DMS153 (cell line): ENCODE measurements at regions not wholly inside any gene's neighbourhood (a gene's known extent, or its start where the extent isn't known, plus 50 kb on each side); places are given as distances from the start of the nearest gene placed in this dataset.

Experiments used
- DNase-seq: peaks from one replicate; lab custom pipeline; 2025; lab: John Stamatoyannopoulos, UW

DNA sequence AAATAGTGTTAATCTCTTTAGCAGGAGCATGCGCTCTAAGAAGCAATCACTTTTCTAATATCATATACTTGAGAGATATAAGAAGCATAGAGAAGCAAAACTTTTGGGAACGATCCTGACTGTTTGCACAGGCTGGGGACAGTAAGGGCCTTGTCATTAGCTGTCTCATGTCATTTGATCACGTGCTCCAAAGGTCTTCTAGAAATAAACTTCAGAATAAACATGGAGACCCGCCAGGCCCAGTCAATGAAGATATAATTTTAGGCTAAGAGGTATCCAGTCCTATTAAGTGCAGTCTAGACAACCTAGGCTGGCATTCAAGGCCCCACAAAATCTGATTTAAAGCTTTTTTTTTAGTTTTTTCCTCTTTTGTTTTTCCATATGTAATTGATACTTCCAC lies 111.0 kb upstream of the APC start:
- no peak for DNase-seq

GRCh38 chr5:112628214-112628980 lies 109.3 kb upstream of the APC start:
- DNase-seq = peak; percentile 1

DNA sequence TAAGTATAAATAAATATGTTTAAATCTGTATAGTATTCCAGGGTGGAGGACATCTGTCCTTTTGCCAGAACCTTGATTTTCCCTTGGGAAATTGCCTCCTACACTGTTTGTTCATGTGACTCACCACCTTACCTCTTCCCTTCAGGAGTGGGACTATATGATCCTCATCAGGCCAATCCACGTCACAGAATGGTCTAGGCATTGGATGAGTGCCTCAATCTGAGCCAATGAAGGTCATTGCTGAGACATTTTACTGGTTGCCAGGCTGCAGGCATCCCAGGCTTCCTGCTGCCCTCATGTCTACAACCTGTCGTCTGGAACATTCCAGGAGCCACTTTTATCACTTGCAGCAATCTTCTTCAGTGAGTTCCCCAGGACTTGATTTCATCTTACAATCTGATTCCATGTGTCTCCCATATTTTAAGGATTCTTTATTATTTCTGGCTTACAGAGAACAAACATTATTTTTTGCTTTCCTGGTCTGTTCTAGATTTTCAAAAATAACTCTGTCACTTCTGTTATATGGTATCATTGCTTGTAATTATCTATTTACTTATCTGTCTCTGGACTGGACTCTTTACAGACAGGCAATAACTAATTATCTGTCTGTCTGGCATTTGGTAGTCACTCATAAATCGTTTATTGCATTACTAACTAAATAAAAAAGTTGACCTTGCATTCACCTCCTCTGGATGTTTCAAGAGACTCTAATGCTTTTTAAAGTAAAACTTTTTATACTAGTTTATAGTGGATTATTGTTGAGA lies 107.3 kb upstream of the APC start:
- DNase-seq = no peak

DNA sequence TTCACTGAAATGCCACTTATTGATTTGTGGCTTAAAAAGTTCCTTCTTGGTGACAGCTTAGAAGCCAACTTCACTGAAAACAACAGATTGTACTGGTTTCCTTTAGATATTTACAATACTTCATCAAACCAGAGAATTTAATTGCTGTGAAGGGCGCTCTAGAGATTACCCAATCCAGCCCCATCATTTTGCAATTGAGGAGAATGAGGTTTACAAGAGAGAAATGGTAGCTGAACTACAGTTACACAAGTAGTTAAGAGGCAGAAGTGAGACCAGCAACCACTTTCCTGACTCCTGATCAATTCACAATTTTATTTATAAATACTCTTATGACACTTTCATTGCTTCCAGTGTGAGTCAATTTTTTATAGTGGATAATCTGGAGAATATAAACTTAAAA lies 103.5 kb upstream of the APC start:
- no peak for DNase-seq

DNA sequence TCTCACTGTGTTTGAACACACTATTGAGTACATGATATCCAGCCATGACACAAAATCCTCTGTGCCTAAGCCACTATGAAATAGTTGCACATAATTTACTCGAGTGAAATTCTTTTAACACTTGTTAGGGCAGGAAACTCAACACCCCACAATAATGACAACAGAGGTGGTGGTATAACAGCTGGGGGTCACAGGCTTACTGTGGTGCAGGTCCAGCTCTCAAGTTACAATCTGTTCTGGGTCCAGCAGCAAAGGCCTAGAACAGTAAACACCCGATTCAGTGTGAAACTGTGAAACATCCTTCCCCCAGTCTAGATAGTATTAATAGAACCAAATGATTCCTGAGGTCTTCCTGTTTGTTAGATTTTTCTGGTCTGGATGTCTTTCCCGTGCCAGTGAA lies 102.9 kb upstream of the APC start:
- DNase-seq = no peak

DNA sequence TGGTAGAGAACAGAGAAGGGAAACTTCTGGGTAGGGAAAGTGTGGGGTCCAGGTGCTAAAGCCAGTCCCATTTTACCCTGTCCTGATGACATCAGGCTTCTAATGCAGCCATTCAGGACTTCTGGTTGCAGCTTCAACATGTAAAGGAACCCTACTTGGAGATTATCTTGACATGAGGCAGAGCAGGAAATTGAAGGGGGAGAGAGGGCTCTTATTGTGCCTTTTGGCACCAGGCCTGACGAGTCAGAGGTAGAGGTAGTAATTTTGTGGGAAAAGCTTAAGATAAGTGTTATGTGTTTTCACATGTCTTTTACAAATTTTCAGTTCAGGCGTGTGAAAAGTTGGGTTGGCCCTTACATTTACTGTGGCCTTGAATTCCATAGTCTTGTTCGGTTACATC lies 102.4 kb upstream of the APC start:
- no peak for DNase-seq

DNA sequence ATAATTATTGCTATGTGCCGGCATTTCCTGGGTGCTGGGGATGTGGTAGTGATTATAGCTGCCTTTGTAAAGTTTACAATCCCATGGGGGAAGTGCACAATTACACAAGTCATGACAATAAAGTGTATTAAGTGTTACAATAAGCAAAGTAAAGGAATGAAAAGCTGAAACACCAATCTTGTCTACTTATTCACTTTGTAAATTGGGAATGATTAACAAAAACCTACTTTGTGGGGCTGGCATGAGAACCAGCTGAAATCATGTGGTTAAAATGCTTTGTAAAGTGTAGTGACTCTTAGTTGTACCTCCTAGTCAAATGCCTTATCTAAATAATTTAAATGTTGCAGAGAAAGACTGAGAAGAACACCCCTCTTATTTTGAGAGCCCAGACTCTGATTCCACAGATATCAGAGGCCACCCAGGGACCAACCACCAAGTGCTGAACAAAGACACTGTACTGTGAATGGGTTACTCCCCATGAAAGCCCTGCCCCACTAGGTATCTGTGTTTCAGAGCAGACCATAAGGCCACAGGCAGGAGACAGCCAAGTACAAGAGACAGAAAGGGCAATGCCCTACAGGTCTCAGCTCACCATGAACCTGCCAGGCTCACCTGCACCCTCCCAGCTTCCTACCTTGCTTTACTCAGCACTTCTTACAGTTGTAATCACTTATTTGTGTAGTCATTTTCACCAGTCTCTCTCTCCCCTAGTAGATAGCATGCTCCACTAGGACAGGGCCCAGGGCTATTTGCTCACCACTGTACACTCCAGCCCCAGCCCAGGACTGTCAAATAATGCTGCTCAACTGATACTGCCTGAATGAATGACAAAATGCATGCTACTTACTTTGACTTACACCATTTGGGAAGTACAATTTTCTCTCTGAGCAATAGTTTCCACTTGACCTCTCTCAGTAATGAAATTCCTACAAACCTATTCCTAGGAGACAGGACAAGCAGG lies 101.6 kb upstream of the APC start:
- DNase-seq = no peak

DNA sequence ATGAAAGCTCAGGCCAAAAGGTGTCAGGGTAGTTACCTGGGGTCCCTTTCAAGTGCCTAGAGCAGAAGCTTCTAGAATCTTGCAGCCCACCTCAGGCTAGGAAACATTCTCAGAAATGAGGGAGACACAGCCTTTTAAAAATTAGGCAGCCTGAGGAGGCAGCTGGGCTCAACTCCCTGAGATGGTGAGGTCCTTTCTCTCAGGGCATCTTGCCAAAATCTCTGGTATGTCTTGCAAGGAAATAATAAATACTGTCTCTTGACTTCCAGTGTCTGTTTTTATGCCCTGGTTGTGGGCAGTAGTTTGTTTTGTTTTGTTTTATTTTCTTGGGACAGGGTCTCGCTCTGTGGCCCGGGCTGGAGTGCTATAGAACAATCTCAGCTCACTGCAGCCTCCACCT lies 100.9 kb upstream of the APC start:
- no peak for DNase-seq

DNA sequence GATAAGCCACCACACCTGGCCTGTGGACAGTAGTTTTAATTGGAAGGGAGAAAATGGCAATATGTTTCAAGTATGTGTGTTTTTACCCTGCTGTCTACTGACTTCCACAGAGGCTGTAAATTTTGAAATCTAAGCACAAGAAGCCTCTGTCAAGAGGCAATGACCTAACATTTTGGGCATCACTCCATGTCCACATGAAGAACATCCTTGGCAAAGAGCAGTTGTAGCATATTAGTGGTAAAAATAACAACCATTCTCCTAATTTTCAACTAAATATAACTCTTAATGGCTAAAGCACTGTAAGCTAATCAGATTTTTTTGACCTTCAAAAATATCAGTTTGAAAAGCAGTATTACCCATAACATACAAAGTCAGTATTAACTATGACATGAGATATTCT lies 100.3 kb upstream of the APC start:
- DNase-seq = no peak

GRCh38 chr5:112640546-112640945 lies 97.1 kb upstream of the APC start:
- DNase-seq = no peak

DNA sequence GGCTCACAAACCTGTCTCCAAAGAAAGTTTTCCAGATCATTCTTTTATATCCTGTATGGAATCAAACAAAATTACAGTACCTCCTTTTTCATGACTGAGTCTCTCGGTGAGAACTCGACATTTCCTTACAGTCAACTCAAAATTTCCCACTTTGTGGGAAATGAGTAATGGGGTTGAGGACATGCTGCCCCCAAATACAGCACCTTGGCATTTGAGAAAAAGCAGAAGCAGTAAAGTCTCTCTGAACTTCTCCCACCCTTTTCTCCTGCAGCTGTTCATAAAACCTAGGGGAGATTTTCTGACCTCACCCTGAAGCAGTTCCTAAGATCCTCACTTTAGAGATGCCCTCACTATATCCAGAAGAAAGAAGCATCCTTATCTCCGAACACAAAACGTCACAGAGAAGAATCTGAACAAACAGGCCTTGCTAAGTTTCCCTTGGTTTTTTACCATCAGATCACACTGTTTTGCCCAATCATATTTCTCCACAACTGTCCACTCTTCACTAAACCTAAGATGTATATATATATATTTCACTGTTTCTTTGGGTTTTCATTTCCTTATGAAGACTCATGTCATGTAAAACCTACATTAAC lies 96.1 kb upstream of the APC start:
- no peak for DNase-seq

DNA sequence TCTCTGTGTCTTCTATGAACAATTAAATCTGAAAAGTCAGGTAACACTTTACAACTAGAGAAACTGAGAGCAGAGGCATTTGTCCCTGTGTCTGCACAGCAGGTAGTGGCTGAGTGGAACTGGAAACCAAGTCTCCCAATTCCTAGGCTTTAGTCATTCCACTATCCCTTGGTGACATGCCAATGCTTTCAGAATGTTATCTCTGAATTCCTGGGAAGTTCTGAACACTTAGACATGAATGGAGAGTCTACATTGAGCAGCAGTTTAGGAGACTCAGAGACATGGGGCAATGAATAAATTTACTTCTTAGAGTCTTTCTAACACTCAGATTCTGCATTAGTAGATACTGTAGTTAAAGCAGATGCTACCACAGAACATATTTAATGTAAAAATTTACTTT lies 94.8 kb upstream of the APC start:
- no peak for DNase-seq

GRCh38 chr5:112643339-112643971 lies 94.2 kb upstream of the APC start:
- DNase-seq = no peak

DNA sequence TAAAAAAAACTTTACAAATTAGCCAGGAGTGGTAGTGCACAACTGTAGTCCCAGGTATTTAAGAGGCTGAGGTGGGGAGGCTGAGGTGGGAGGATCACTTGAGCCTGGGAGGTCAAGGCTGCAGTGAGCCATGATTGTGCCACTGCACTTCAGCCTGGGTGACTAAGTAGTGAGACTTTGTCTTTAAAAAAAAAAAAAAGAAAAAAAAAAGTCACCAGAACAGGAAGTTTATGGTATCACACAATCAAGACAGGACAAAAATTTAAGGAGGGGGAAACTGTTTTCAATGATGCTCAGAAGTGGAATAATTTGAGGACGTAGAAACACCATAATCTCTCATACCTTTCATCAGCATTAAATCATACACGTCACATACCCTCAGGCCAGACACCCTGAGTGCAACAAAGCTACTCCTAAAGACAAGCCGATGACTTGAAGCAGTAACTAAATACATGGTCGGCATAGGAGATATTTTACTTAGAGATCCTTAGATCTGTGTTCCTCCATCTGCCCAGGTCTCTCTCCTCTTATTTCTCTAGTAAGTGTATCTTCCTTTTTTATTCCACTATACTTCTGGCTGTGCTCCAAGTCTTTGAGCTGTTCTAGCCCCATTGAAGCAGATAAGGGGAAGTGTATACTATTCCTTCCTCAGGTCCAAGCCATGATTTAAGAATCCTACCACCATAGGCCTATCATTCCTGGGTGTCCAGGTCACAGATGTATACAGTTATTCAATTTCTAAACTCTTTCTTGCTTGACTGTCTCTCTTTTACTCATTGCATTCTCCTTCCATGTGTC lies 91.3 kb upstream of the APC start:
- DNase-seq = no peak

DNA sequence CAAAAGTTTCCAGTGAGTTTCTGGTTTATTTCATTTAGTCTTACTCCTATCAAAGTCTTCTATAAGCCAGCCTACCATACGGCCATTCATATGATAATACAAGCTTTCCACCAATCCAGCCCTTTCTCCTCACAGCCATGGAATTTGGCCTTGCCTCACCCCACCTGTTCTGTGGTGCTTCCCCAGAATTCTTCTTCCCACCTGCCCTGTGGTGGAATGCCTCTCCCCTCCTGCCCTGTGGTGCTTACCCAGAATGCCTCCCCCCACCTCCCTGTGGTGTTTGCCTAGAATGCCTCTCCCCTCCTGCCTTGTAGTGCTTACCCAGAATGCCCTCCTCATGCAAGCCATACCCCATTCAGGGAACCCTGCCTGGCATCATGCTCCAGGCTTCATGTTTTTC lies 90.3 kb upstream of the APC start:
- no peak for DNase-seq

DNA sequence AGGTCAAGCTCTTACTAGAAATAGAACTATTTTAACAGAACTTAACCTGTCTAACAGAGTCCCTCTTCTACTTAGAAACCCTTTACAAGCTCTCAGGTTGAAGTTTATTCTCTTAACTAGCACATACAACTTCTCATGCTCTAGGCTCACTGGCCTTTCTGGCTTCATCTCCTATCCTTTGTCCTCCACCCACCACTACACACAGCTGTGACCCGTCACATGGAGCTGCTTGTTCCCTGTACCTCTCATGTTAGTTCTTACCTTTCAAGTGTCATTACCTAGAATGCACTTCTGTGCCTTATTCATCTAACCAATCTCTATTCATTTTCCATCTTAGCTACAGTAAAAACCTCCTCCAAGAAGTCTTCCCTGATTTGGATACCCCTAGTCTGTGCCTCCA lies 89.4 kb upstream of the APC start:
- DNase-seq = no peak

GRCh38 chr5:112649882-112650281 lies 87.8 kb upstream of the APC start:
- DNase-seq = no peak

- DNase-seq = no peak
These were observed 84.0 kb upstream of the APC start for GRCh38 chr5:112653638-112654205.

- no peak for DNase-seq
These were observed 82.2 kb upstream of the APC start for GRCh38 chr5:112655513-112655912.

GRCh38 chr5:112656451-112656850 lies 81.2 kb upstream of the APC start:
- no peak for DNase-seq

DNA sequence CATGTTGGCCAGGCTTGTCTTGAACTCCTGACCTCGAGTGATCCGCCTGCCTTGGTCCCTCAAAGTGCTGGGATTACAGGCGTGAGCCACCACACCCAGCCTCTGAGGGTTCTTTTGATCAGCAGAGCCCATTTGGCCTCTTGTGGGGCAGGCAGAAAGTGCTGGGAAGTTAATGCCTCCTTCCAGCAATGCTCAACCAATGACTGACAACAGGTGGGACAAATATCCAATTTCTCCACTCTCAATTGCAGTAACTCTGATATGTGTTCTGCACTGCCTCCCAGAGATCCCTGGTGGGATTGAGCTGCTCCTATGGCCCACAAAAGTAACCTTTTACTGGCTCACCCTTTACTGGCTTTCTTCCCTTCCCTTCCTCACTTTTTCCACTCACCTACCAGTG lies 79.9 kb upstream of the APC start:
- no peak for DNase-seq
